HG02623 (cell line): ENCODE measurements at regions not wholly inside any gene's neighbourhood (a gene's known extent, or its start where the extent isn't known, plus 50 kb on each side); places are given as distances from the start of the nearest gene placed in this dataset.
"Not testable (repeated sequence)": the region's sequence is repeated elsewhere in the genome, so short reads cannot be mapped to it uniquely, and the experiment has no call there.

Source experiments
- ATAC-seq: cut with Tn5 transposase; IDR thresholded peaks from one replicate; pipeline ENCODE4 v1.9.1; 2021; ENCODE audit warnings: moderate library complexity; ENCODE audit not compliant: unreplicated experiment

DNA sequence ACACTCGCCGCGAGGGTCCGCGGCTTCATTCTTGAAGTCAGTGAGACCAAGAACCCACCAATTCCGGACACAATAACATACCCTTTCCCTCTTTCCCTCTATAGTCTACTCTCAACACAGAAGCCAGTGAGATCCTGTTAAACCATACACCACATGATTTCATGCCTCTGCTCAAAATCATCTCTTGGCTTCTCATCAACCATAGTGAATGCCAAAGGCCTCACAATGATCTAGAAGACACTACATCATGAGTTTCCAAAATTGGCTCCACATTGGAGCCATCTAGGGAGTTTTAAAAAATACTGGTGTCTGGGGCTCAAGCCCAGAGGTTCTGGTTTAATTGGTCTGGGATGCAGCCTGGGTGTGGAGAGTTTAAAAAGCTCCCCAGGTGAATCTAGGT lies 124.5 kb downstream of the EFNB1 start:
- no peak for ATAC-seq

GRCh38 chrX:68951942-68952619 lies 123.3 kb downstream of the EFNB1 start:
- ATAC-seq, result not testable (repeated sequence)

DNA sequence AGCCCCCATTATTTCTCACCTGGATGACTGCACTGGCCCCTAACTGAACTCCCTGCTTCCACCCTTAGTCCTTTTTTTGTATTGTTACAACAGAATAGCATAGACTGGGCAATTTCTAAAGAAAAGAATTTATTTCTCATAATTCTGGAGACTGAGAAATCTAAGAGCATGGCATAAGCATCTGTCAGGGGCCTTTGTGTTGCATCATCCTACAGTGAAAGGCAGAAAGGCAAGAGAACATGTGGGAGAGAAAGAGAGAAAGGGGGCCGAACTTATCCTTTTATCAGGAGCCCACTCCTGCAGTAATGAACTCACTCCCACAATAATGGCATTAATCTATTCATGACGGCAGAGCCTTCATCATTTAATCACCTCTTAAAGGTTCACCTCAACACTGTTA lies 122.1 kb downstream of the EFNB1 start:
- ATAC-seq, result no peak

- no peak for ATAC-seq
Observed at GRCh38 chrX:68947882-68948605, 119.2 kb downstream of the EFNB1 start.

- no peak for ATAC-seq
Observed at GRCh38 chrX:68945603-68946228, 116.9 kb downstream of the EFNB1 start.

DNA sequence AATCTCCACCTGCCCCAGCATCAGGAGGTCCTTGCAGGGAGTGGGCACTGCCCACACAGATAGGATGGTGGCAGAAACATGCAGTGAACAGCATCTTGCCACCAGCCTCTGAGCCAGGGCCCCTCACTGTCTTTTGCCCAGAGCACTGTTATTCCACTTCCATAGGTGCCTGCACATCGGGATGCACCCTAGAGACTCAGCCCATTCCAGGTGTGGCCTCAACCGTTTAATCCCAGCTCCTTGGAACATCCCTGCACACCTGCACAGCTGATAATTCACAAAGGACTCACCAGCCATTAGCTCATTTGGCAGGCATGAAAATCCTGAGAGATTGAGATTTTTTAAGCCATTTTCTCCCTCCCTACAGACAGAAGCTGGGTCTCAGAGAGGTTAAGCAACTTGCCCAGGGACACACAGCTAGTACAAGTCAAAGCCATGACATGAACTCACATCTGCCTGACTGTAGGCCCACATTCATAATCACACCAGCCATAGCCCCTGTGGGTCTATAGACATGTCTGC lies 116.3 kb downstream of the EFNB1 start:
- no peak for ATAC-seq

DNA sequence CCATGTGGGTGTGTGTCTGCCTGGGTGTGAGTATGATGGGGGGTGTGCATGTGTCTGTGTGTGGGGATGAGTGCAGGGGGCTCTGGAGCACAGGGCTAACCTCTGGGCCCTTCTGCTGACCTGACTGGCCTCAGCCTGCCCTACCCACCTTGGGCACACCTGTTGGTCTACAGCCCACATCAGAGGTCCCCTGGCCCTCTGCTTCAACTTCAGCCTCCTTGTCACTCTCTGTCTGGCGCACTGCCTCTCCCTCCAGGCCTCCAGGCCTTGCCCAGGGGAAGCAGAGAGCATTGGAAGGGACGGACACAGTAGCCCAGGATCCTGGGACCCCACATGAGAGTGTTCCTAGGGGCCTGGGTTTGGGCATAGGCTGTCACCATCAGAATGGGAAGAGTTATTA lies 115.4 kb downstream of the EFNB1 start:
- no peak for ATAC-seq

- no peak for ATAC-seq
Observed at GRCh38 chrX:68942840-68943239, 114.0 kb downstream of the EFNB1 start.

GRCh38 chrX:68942104-68942503 lies 113.3 kb downstream of the EFNB1 start:
- no peak for ATAC-seq

- ATAC-seq, result no peak
Observed at GRCh38 chrX:68941385-68941952, 112.6 kb downstream of the EFNB1 start.

DNA sequence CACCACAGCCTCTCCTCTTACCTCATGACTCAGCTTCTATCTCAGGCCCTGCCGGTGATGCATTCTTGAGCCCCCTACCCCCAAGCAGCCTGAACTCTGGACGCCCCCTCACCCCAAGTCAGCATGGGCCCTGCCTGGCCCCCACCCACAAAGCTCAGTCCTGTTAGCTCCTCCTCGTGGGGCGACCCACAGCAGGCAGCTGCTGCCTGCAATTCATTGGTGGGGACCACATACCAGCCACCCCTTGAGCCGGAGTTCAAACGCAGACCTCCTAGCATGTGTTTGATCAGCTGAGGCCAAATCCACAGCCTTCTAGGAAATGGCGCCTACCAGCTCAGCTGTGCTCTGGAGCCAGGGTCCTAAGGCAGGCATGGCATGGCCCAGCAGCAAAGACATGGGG lies 111.8 kb downstream of the EFNB1 start:
- ATAC-seq, result no peak

DNA sequence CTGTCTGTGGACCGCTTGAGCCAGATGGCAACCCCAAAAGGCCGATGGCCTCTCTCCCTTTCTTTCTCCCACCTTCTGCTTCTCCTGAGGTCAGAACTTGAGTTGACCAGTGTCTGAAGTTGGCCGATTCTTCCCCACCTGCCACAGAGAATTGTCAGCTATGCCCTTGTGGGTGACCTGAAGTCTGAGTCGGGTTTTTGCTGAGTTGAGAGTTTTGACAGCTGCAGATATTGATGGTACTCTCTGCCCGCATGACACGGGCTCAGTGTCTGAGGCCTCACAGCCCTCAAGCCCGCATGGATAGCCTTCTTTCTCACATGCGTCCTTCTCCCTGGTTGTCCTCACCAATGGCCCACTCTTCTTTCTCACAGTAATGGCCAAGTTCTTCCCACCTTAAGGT lies 111.0 kb downstream of the EFNB1 start:
- ATAC-seq, result no peak

- ATAC-seq, result no peak
Observed at GRCh38 chrX:68938244-68939004, 109.6 kb downstream of the EFNB1 start.

GRCh38 chrX:68937581-68937980 lies 108.8 kb downstream of the EFNB1 start:
- ATAC-seq, result no peak

DNA sequence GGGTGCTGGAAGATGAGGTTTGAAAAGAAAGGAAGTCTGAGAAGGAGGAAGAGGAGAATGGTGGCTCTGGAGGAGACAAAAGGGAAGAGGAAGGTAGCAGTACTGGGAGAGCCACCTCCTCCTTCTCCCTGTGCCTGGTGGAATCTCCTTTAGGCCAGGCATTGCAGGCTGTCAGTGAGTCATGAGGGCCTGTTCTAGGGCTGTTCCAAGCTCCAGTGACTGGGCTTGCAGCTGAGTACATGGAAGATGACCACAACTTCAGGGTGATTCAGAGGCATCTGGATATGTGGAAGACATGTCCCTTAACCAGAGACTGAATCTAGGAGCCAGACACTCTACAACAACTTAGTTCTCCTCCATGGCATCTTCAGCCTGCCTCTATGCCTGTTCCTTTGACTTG lies 107.8 kb downstream of the EFNB1 start:
- no peak for ATAC-seq

GRCh38 chrX:68936126-68936525 lies 107.3 kb downstream of the EFNB1 start:
- no peak for ATAC-seq

DNA sequence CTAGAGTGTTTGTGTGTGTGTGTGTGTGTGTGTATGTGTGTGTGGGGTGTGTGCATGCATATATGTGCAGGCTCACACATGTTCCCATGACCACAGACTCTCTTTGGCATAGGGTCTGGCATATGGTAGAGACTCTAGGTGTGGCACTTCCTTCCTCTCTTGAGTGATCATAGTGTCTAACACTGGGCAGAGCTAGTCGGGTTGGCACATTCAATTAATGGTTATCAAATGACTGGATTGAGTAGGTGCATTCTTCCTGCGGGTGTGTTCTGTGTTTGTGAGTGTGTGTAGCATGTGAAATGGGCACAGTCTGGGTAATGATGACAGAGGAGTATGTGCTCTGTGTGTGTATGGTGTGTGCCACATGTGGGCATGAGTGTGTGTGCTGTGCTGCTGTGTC lies 106.5 kb downstream of the EFNB1 start:
- ATAC-seq, result no peak

DNA sequence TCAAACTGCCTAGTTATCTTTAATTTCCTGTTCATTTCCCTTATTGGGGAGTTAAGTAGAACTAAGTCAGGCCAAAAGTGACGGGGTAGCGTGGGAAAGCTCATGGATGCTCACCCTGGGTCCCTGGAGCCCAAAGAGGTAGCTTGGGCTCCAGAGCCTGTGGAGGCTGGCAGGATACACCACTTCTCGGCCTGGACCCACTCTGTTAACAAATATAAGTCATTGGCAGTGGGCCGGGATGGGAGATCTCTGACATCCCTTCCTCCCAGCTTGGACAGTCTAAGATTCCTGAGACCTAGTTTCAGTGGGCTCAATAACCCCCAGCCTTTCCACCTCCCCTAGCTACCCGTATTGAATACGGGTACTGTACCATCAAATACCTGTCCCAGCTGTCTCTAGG lies 106.1 kb downstream of the EFNB1 start:
- ATAC-seq, result no peak

GRCh38 chrX:68934421-68934820 lies 105.6 kb downstream of the EFNB1 start:
- no peak for ATAC-seq

GRCh38 chrX:68932611-68933010 lies 103.8 kb downstream of the EFNB1 start:
- ATAC-seq, result no peak

GRCh38 chrX:68931345-68931744 lies 102.5 kb downstream of the EFNB1 start:
- ATAC-seq, result no peak
